AG04450 (cell line): ENCODE measurements at regions not wholly inside any gene's neighbourhood (a gene's known extent, or its start where the extent isn't known, plus 50 kb on each side); places are given as distances from the start of the nearest gene placed in this dataset.

Experiments used
- CTCF ChIA-PET: fragments of 300-600, 350-600 bp; formaldehyde crosslinking; extraction: SDS; loops from one replicate; lab custom pipeline; 2022; ENCODE audit warnings: antibody characterized with exemption, inconsistent platforms; lab: Charles Lee
- POLR2A ChIA-PET: fragments of 350-600 bp; formaldehyde crosslinking; extraction: SDS; loops from one replicate; lab custom pipeline; 2021; ENCODE audit warnings: antibody characterized with exemption, inconsistent platforms; lab: Yijun Ruan, JAX
- DNase-seq: peaks from one replicate; pipeline ENCODE4 v3.0.0-alpha.2; 2011; ENCODE audit warnings: low read depth, low spot score
- H3K27ac ChIP-seq: one replicate; pipeline ENCODE4 v1.5.1; 2012; ENCODE audit warnings: low read depth, low read length, control low read depth
- H3K27me3 ChIP-seq: one replicate; pipeline ENCODE4 v1.6.0; 2012; ENCODE audit warnings: low read length; ENCODE audit not compliant: control insufficient read depth, insufficient read depth
- H3K4me3 ChIP-seq: 2 replicates; pipeline ENCODE4 v1.5.1; 2011; ENCODE audit warnings: mild to moderate bottlenecking, low read depth, low read length, control low read depth
- H3K9me3 ChIP-seq: 2 replicates; pipeline ENCODE4 v1.5.1; 2012; ENCODE audit warnings: low read length; ENCODE audit not compliant: control insufficient read depth, insufficient read depth
- TF ChIP-seq, protein P1 (sequence below): IDR thresholded peaks from 2 replicates; pipeline ENCODE4 v1.5.1; 2011; ENCODE audit warnings: low read depth, low read length, control low read depth, inconsistent platforms

DNA sequence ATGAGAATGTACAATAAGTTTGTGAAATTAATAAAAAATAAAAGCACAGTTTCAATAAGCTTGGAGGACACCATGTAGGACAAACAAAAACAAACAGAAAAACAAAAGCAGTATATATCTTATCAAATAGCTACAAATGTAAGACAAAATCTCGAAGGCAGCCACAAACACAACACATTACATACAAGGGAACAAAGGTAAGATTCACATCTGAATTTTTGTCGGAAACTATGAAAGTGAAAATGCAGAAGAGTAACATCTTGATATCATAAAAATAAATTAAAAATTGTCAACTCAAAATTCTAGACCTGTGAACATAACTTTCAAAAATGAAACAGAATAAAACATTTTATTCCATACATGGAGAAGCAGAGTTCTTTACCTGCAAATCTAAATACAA is 1049.5 kb upstream of the ADGRL2 start:
- CTCF ChIA-PET: no interaction called here
- Histone ChIP-seq H3K27me3 (no peaks in the 10 kb centered on the region), H3K9me3 (no peaks in the 10 kb centered on the region), H3K4me3 (no peak overlapping the region), H3K27ac (no peak overlapping the region)
- DNase-seq: no peak
- POLR2A ChIA-PET: no interaction called here
- TF ChIP-seq, protein P1, sequence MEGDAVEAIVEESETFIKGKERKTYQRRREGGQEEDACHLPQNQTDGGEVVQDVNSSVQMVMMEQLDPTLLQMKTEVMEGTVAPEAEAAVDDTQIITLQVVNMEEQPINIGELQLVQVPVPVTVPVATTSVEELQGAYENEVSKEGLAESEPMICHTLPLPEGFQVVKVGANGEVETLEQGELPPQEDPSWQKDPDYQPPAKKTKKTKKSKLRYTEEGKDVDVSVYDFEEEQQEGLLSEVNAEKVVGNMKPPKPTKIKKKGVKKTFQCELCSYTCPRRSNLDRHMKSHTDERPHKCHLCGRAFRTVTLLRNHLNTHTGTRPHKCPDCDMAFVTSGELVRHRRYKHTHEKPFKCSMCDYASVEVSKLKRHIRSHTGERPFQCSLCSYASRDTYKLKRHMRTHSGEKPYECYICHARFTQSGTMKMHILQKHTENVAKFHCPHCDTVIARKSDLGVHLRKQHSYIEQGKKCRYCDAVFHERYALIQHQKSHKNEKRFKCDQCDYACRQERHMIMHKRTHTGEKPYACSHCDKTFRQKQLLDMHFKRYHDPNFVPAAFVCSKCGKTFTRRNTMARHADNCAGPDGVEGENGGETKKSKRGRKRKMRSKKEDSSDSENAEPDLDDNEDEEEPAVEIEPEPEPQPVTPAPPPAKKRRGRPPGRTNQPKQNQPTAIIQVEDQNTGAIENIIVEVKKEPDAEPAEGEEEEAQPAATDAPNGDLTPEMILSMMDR: no peak

DNA sequence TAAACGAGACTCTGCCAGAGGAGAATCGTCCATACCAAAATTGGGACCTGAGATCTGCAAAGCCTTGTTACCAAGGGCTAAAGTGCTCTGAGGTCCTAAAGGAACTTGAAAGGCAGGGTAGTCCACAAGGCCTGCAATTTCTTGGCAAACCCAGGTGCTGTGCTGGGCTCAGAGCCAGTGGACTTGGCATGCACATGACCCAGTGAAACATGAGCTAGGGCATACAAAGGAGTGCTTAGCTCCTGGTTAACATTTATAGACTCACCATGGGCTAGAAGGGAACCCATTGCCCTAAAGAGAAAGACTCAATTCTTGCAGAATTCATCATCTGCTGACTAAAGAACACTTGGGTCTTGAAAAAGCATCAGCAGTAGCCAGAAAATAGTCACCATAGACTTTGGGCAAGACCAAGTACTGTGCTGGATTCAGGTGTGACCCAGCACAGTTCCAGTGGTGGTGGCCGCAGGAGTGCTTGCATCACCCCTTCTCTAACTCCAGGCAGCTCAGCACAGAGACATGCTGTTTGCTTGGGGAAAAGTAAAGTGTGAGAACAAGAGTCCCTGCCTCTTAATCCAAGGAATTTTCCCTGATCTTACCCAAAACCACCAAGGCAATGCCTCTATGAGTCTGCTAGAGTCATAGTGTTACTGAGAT is 1069.4 kb upstream of the ADGRL2 start:
- DNase-seq: no peak
- H3K9me3 ChIP-seq: no peaks in the 10 kb centered on the region
- no peak overlapping the region for H3K4me3 ChIP-seq
- ChIA-PET POLR2A (no interaction called here), CTCF (no interaction called here)
- no peaks in the 10 kb centered on the region for H3K27me3 ChIP-seq
- TF ChIP-seq, protein P1: no peak
- no peak overlapping the region for H3K27ac ChIP-seq

DNA sequence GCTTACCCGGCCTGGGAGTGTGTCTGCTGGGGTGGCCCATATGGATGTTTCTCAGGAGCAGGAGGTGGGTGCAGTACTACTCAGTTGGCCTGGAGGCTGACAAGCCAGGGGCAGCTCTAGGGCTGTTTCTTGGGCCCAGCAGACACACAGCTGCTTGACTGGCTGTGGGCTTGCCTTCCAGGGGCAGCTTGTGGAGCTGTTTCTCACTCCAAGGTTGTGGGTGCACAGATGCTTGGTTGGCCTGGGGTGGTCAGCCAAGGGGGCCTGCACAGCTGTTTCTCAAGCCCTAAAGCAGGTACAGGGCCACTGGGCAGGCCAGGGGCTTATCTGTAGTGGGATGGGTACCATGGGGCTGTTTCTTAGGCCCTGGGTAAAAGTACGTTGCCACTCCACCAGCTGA is 1078.1 kb upstream of the ADGRL2 start:
- POLR2A ChIA-PET: no interaction called here
- no peak overlapping the region for H3K4me3 ChIP-seq
- no peaks in the 10 kb centered on the region for H3K9me3 ChIP-seq
- H3K27me3 ChIP-seq: no peaks in the 10 kb centered on the region
- no peak overlapping the region for H3K27ac ChIP-seq
- TF ChIP-seq, protein P1: no peak
- CTCF ChIA-PET: no interaction called here
- DNase-seq: no peak

DNA sequence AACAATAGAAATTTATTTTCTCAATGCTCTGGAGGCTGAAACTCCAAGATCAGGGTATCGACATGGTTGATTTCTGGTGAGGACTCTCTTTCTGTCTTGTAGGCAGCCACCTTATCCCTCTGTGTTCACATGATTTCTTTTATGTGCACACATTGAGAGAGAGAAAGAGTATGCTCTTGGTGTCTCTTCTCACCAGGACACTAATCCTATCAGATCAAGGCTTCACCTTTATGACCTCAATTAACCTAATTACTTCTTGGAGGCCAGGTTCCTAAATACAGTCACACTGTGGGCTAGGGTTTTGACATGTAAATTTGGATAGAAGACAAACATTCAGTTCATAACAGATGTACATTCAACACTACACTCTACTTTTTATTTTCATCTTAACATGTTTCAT is 1094.2 kb upstream of the ADGRL2 start:
- H3K4me3 ChIP-seq: no peak overlapping the region
- no peak for DNase-seq
- POLR2A ChIA-PET: no interaction called here
- CTCF ChIA-PET: no interaction called here
- H3K27me3 ChIP-seq: no peaks in the 10 kb centered on the region
- TF ChIP-seq, protein P1: no peak
- no peak overlapping the region for H3K27ac ChIP-seq
- no peaks in the 10 kb centered on the region for H3K9me3 ChIP-seq

DNA sequence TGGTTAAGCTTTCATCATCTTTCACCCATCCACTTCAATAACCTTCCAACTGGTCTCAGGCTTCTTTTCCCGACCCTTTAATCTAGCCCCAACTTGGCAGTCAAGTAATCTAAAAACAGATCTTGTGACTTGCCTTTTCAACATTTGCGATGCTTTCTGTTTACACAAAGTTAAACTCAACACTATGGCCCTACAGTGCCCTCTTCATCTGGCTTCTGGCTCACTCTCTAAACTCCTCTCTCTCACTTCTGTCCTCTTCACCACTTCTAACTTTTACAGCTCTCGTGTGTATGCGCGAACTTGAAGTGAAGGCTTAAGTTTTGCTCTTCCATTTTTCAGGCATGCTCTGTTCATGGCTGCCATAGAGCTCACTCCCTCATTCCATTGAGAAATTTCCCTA is 1122.3 kb upstream of the ADGRL2 start:
- TF ChIP-seq, protein P1: no peak
- H3K27ac ChIP-seq: no peak overlapping the region
- DNase-seq: no peak
- POLR2A ChIA-PET: no interaction called here
- no peaks in the 10 kb centered on the region for H3K27me3 ChIP-seq
- CTCF ChIA-PET: no interaction called here
- H3K4me3 ChIP-seq: no peak overlapping the region
- H3K9me3 ChIP-seq: no peaks in the 10 kb centered on the region
